HG03469 (cell line): ENCODE measurements at regions not wholly inside any gene's neighbourhood (a gene's known extent, or its start where the extent isn't known, plus 50 kb on each side); places are given as distances from the start of the nearest gene placed in this dataset.
A peak's percentile ranks its signal among the peaks of the same experiment; 100 is the strongest.

ENCODE experiments used
- ATAC-seq: cut with Tn5 transposase; IDR thresholded peaks from one replicate; pipeline ENCODE4 v1.9.1; 2021; ENCODE audit warnings: mild to moderate bottlenecking, moderate library complexity, moderate number of reproducible peaks; ENCODE audit not compliant: unreplicated experiment

DNA sequence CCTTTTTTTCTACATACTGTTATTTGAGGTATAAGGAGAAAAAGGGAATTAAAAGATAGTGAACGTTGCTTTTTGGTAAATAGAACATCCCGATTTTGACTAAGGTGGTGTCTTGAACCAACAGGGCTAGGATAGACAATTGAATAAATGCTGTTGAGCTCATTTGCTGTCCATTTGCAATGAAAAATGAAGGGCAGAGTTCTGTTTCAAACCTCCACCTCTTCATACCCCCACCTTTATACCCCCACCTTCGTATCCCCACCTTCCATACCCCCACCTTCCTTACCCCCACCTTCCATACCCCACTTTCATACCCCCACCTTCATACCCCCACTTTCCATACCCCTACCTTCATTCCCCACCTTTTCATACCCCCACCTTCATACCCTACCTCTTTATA is 93.4 kb upstream of the NAA20 start:
- no peak for ATAC-seq

GRCh38 chr20:19924255-19924654 is 92.9 kb upstream of the NAA20 start:
- no peak for ATAC-seq

- no peak for ATAC-seq
These were observed 90.6 kb upstream of the NAA20 start for GRCh38 chr20:19926591-19926990.

GRCh38 chr20:19928328-19929011 is 88.7 kb upstream of the NAA20 start:
- no peak for ATAC-seq

GRCh38 chr20:19929012-19929360 is 88.2 kb upstream of the NAA20 start:
- ATAC-seq, result no peak

DNA sequence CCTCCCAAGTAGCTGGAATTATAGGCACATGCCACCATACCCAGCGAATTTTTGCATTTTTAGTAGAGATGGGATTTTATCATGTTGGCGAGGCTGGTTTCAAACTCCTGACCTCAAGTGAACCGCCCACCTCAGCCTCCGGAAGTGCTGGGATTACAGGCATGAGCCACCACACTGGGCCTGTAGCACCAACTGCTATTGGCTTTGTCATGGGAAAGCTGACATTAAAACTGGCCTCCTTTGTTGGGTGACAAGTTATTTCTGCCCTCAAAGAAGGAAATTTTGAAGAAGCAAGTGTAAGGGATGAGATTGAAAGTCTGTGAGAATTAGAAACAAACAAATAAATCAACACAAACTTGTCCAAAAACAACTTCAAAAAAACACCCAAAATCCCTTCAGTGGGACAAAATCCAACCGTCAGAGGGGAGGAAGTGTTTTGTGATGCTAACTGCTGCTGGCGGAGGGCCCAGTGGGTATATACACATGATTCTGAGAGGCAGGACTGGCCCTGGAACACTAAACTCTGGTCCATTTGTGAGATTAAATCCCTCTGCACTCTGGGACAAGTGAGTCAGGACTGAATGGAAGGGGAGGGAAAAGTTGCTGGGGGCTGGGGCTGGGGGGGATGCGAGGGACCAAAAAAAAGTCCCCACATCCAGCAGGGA is 87.5 kb upstream of the NAA20 start:
- no peak for ATAC-seq

GRCh38 chr20:19930426-19930825 is 86.7 kb upstream of the NAA20 start:
- no peak for ATAC-seq

DNA sequence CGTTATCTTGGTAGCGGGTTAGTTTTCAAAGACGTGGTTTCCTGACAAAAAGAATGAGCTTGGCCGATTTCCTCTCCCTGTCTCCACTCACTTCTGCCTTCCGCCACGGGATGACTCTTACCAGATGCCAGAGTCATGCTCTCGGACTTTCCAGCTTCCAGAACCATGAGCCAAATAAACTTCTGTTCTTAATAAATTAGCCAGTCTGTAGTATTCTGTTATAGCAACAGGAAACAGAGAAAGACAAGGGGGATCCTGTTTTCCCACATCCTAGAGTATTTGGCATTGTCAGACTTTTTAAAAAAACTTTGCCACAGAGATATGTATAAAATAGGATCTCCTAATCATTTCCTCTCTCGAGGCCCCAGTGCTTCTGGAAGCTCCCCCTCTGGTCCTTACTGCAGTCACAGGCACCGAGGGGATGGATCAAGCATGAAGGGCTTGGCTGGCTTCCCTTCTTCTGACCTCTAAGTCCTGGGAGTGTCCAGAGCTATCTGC is 84.9 kb upstream of the NAA20 start:
- ATAC-seq, result no peak

DNA sequence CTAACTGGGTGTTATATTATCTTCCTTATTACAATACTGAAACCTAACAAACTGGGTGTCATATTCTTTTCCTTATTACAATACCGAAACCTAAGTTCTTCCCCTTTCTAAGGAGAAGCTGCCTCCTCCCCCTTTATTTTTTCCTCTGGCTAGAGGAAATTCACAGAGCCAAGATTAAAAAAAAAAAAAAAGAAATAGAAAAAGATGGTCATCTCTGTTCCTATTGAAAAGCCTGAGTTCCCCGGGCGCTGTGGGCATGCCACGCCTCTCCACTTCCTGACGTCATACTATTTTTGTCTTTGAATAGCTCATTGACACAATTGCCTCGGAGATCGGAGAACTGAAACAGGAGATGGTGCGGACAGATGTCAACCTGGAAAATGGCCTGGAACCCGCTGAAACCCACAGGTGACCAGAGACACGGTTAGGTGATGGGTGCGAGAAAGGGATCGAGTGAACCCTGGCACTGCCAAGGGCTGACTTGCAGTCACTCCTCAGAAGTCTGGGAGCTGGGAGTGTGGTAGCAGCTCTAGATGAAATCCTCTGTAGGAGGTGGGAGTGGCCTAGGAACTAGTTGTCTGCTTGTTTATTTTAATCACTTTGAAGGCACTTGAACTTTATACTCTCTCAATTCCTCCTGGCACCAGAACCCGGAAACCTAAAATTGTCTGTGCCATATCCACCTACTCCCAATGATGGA is 82.2 kb upstream of the NAA20 start:
- ATAC-seq, result no peak

DNA sequence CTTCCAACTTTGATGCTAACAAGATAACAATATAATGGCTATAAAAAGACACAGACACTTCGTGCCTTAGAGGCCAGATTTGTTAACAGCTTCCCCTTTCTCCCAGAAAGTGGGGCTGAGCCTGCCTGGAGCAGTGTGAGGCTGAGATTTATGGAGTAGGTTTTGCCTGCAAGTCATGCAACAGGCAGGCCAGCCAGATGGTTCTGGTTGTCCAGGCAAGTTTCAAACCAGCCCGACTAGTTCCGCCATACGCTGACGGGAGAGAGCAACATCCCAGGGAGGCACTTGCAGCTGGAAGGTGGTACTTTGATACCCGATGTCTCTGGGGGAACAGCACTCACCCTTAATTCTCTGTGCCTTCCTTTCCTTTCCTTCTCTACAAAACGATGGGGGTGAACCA is 81.3 kb upstream of the NAA20 start:
- ATAC-seq, result no peak

DNA sequence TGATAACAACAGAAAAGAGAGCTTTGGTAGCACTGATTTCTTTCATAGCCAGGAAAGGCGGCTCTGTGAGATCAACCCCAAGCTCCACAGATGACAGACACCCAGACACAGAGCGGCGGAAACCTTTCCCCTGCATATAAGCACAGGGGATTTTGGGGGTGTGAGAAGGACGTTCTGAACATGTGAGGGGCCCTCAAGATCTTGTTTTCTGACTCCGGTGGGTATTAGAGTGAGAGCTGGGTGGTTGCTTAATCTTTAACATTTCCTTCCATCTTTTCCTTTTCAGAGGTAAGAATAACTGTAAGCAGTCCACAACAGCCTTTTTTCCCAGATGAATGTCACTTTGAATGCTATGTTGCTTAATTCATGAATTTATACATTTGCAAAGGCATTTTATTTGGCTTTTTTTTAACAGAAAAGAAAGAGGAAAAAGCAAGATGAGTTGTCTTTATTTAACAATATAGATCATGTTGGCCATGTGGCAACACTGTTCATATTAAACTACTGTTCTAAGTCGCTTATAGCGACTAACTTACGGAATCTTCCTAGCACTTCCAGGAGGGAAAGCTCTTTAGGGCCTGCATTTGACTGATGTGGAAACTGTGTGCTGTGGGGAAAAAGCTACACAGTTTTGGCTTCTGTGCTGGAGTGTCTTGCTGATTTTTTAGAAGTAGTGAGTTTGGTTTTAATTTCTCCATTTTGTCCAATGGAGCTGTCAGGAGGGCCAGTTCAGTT is 80.5 kb upstream of the NAA20 start:
- ATAC-seq, result no peak

GRCh38 chr20:19937218-19937617 is 79.9 kb upstream of the NAA20 start:
- ATAC-seq, result peak; percentile 11

DNA sequence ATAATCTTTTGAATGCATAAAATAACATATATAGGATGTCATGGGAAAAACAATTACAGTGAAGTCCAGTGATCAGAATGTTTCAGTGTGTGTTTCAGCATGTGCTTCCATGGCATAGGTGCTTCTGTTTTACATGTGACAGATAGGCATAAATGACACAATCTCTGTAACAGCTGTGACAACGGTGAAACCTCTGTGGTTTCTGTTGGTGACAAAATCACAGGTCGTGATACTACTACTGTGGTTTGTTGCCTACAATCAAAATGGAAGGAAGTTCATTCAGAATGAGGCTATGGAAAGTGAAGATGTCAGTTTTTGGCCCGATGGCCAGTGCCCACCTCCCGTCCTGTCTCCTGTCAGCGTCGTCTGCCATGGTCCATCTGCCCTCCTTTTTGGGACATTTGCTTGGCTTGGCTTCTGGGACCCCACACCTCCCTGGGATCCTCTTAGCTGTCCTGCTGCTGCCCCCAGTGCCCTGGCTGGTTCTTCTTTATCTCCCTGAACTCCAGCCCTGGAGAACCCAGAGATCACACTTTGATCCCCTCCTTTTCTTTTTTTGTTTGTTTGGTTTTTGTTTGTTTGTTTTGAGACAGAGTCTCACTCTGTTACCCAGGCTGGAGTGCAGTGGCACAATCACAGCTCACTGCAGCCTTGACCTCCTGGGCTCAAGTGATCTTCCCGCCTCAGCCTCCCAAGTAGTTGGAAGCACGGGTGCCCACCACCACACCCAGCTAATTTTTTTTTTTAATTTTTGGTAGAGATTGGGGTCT is 79.3 kb upstream of the NAA20 start:
- peak; percentile 60 for ATAC-seq

GRCh38 chr20:19938421-19939090 is 78.6 kb upstream of the NAA20 start:
- ATAC-seq, result no peak

DNA sequence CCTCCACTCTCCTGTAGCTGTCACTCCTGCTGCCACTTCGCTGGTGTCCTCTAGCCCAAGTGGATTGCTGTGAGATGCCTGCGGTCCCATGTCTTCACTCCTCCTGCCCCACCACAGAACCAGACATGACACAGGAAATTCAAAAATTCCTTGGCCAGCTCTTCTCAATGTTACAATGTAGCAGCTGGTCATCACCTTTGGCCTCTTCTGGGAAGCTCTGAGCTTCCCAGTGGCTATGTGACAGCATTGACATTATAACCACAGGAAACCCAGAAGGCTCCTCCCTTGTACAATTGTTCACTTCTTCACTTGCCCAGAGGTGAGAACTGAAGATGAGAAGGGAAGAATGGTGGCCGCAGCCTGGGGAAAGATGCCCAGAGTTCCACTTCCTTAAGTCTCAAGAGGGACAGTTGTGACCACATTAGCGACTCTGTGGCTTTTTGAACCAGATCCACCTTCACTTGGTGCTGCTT is 76.1 kb upstream of the NAA20 start:
- no peak for ATAC-seq

- no peak for ATAC-seq
These were observed 74.6 kb upstream of the NAA20 start for GRCh38 chr20:19942611-19943010.

DNA sequence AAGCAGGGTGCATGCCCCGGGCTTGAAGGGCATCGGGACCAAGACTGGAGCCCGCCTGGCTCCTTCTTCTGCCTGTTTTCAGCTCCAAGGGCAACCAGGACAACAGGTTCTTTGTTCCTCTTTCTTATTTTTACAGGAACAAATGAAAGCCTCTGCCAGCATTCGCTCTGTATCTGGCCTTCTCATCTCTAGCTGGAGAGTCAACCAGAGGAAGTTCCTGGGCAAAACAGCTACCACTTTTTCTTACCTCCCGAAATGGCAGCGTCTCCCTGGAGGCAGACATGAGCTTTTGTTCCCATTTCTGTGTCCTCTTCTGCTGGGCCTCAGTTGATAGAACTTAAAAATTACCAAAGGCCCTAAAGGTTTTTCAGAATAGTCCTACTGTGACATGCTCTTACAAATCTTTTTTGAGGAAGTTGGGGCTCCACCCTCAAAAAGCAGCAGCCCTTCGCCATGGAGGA is 74.1 kb upstream of the NAA20 start:
- ATAC-seq, result no peak

- ATAC-seq, result no peak
These were observed 72.2 kb upstream of the NAA20 start for GRCh38 chr20:19944772-19945459.
